Activated CD8-positive, alpha-beta memory T cell treated with anti-CD3 and anti-CD28 coated beads, Interleukin-2, amount 10 ng/mL, durations not matched to agents 7 days and 5 days (primary cell): ENCODE measurements at regions not wholly inside any gene's neighbourhood (a gene's known extent, or its start where the extent isn't known, plus 50 kb on each side); places are given as distances from the start of the nearest gene placed in this dataset.
"Not testable (repeated sequence)": the region's sequence is repeated elsewhere in the genome, so short reads cannot be mapped to it uniquely, and the experiment has no call there.

Experiments
- ATAC-seq: fragments of 150-1000 bp; cut with Tn5 transposase; one replicate; pipeline ENCODE4 v1.10.0; 2021; ENCODE audit warnings: moderate library complexity
- CTCF ChIA-PET: fragments of 350-600 bp; sonication (Branson Sonifier 250); formaldehyde crosslinking; loops from one replicate; lab custom pipeline; 2021; ENCODE audit warnings: antibody characterized with exemption; lab: Charles Lee
- DNase-seq: peaks from one replicate; pipeline ENCODE4 v3.0.0-alpha.2; 2020
- H3K27ac Mint-ChIP-seq: one replicate; pipeline ENCODE4 v1.8.0; 2021; ENCODE audit warnings: mild to moderate bottlenecking, mixed read lengths
- H3K27me3 Mint-ChIP-seq: one replicate; pipeline ENCODE4 v1.8.0; 2021; ENCODE audit warnings: mixed read lengths
- H3K36me3 Mint-ChIP-seq: one replicate; pipeline ENCODE4 v1.8.0; 2021; ENCODE audit warnings: mild to moderate bottlenecking, mixed read lengths
- H3K4me1 Mint-ChIP-seq: one replicate; pipeline ENCODE4 v1.8.0; 2021; ENCODE audit warnings: mixed read lengths
- H3K4me3 Mint-ChIP-seq: one replicate; pipeline ENCODE4 v1.8.0; 2021; ENCODE audit warnings: mild to moderate bottlenecking, moderate library complexity, mixed read lengths
- H3K9me3 Mint-ChIP-seq: one replicate; pipeline ENCODE4 v1.8.0; 2022; ENCODE audit warnings: low read depth, mixed read lengths

DNA sequence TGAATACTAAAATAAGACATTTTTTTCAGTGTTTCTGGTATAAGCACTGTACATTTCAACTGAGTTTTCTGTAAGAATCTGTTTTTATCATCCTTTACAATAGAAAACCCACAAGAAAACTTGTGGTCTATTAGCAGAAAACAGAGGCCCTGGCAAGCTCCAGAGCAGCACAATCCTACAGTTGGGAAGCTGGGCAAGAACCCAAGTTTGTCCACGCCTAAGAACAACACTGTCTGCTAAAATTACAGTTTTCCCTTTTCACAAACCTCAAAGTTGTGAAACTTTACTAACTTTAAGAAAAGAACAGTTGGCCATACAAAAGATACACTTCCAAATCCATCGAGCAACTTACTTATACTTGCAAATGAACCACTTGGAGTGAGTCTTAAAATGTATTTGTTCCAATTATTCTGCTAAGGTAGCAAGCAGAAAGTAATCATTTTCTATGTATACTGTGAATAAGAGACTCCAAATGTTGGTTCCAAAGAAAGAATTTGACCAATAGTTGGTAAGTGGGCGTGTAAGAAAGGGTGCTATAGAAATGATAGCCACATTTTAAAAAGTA lies 982.0 kb upstream of the ARRDC3 start:
- DNase-seq = no peak
- no peaks in the 10 kb centered on the region for H3K4me1 Mint-ChIP-seq
- CTCF ChIA-PET = no interaction called here
- no peak overlapping the region for H3K27ac Mint-ChIP-seq
- no peaks in the 10 kb centered on the region for H3K36me3 Mint-ChIP-seq
- H3K9me3 Mint-ChIP-seq = no peaks in the 10 kb centered on the region
- H3K27me3 Mint-ChIP-seq = no peaks in the 10 kb centered on the region
- H3K4me3 Mint-ChIP-seq = no peak overlapping the region
- ATAC-seq = no peak

DNA sequence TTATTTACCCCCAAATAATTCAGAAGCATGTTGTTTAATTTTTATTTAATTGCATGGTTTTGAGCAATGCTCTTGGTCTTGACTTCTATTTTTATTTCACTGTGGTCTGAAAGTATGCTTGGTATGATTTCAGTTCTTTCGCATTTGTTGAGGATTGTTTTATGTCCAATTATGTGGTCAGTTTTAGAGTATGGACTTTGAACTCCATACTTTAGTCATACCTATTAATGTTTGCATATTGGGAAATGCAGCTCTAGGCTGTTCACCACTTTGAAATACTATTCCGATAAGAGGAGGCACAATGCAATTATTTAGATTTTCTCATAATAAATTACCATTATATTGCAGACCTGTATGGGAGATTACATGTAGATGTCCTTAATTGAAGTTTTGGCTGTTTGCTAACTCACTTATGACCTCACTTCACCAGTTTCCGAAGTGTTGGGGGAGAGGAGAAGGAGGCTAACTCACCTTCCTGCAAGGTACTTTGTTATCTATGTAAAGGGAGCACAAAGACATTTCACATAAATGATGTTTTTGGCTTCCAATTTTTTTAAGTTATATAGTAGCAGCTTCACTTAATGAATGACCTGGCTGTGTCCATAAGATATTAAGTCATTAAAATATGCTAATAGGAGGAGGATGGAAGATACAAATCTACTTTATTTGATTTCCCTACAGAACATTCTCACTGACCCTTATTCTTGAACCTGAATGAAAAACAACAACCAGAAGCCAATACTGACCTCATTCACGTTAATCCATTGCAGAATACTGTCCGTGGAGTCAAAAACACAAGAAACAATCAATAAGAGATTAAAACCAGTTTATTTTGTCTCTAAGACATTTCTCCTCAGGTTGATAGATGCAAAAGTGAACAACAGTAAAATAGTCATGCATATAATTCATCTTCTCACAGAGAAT lies 970.3 kb upstream of the ARRDC3 start:
- CTCF ChIA-PET = no interaction called here
- Mint-ChIP-seq H3K4me1 (no peaks in the 10 kb centered on the region), H3K36me3 (no peaks in the 10 kb centered on the region), H3K4me3 (no peak overlapping the region), H3K9me3 (peaks cover 8% of the 10 kb centered on the region), H3K27me3 (no peaks in the 10 kb centered on the region), H3K27ac (no peak overlapping the region)
- no peak for DNase-seq
- no peak for ATAC-seq

- H3K27me3 Mint-ChIP-seq = no peaks in the 10 kb centered on the region
- H3K4me3 Mint-ChIP-seq = no peak overlapping the region
- H3K27ac Mint-ChIP-seq = no peak overlapping the region
- CTCF ChIA-PET = no interaction called here
- no peaks in the 10 kb centered on the region for H3K36me3 Mint-ChIP-seq
- peaks cover 1% of the 10 kb centered on the region for H3K9me3 Mint-ChIP-seq
- ATAC-seq (no peak), DNase-seq (no peak)
- no peaks in the 10 kb centered on the region for H3K4me1 Mint-ChIP-seq
Observed at GRCh38 chr5:92337772-92338234, 954.7 kb upstream of the ARRDC3 start.

DNA sequence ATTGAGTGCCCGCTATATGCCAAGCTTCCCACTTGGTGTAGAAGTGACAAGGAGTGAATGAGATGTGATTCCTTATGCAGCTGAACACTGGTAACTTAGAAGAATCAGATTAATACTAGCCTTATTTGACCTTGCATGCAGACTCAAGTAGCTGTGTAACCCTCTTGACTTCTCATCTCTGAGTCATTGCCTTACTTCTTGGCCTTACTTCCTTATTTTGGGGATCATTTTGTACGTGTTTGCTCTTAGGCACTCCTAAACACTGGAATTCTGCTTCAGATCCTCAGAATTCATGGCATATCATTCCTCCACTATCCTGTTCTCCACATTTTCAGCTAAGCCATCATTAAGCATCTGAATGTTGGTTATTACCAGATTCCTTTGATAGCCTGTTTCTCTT lies 948.9 kb upstream of the ARRDC3 start:
- Mint-ChIP-seq H3K4me1 (no peaks in the 10 kb centered on the region), H3K27ac (no peak overlapping the region), H3K27me3 (no peaks in the 10 kb centered on the region), H3K36me3 (no peaks in the 10 kb centered on the region), H3K9me3 (peaks cover 1% of the 10 kb centered on the region), H3K4me3 (no peak overlapping the region)
- CTCF ChIA-PET = no interaction called here
- ATAC-seq (no peak), DNase-seq (no peak)

GRCh38 chr5:92330365-92330764 lies 947.2 kb upstream of the ARRDC3 start:
- Mint-ChIP-seq H3K27ac (no peak overlapping the region), H3K9me3 (peaks cover 1% of the 10 kb centered on the region), H3K27me3 (no peaks in the 10 kb centered on the region), H3K4me3 (no peak overlapping the region), H3K36me3 (no peaks in the 10 kb centered on the region), H3K4me1 (no peaks in the 10 kb centered on the region)
- ATAC-seq (no peak), DNase-seq (no peak)
- CTCF ChIA-PET = no interaction called here

DNA sequence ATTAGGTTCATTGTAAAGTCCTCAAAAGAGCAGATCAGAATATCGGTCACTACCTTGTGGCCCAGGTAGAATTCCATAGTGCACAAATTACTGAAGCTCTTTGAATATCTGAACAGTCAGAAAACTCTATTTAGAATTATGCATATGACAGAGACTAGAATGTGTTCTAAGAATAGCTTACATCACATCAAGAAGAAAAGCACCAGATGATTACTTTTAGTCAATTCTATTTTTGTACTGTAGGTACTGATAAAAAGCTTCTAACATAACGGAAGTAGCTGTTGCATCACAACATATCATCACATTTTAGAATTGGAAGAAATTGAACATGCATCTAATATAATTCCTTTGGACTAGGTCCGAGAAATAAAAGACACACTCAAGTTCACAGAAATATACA lies 946.6 kb upstream of the ARRDC3 start:
- H3K9me3 Mint-ChIP-seq = peaks cover 1% of the 10 kb centered on the region
- no peak overlapping the region for H3K4me3 Mint-ChIP-seq
- no peaks in the 10 kb centered on the region for H3K36me3 Mint-ChIP-seq
- ATAC-seq (no peak), DNase-seq (no peak)
- H3K27ac Mint-ChIP-seq = no peak overlapping the region
- H3K4me1 Mint-ChIP-seq = no peaks in the 10 kb centered on the region
- CTCF ChIA-PET = no interaction called here
- H3K27me3 Mint-ChIP-seq = no peaks in the 10 kb centered on the region

DNA sequence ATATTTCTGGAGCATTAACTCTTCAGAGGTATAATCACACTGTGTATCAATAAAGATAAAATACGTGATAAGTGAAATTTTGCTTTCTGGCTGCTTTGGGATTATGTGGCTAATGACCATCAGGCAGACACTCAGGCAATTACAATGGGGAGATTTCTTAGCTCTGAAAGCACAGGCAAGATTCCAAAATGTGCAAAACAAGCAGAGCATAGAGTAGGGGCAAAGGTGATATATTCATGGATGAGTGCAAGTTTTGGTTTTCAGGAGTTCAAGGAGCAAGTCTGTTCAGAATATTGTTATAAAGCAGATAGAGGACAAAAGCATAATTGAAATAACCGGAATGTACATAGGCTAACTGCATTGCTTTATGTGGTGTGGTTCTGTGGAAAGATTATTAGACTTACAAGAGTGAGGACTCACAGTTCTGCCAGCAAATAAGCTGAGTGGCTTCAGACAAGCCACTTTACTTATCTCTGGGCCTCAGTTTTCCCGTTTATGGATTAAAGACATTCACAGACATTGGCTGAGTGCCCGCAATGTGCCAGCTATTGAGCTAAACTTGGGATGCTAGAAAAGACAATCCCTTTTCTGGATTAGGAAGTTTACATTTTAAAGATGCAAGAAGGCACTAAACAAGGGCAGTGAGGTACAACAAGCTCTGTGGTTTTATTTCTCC lies 945.6 kb upstream of the ARRDC3 start:
- ATAC-seq = no peak
- H3K4me3 Mint-ChIP-seq = no peak overlapping the region
- DNase-seq = no peak

DNA sequence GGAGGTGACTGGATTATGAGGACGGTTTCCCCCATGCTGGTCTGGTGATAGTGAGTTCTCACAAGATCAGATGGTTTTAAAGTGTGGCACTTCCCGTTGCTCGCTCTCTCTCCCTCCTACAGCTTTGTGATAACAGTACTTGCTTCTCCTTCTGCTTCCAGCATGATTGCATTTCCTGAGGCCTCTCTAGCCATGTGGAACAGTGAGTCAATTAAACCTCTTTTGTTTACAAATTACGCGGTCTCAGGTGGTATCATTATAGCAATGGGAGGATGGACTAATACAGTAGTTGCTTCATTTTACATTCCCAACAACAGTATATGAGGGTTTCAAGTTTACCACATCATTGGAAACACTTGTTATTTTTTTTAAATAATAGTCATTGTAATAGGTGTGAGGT lies 937.3 kb upstream of the ARRDC3 start:
- H3K27ac Mint-ChIP-seq = no peak overlapping the region
- ATAC-seq = no peak
- H3K9me3 Mint-ChIP-seq = peaks cover 1% of the 10 kb centered on the region
- no peak overlapping the region for H3K4me3 Mint-ChIP-seq
- no peaks in the 10 kb centered on the region for H3K27me3 Mint-ChIP-seq
- CTCF ChIA-PET = no interaction called here
- no peaks in the 10 kb centered on the region for H3K36me3 Mint-ChIP-seq
- DNase-seq = no peak
- H3K4me1 Mint-ChIP-seq = no peaks in the 10 kb centered on the region

More for the DNA sequence above, 945.6 kb upstream of the ARRDC3 start:
- Mint-ChIP-seq H3K36me3 (no peaks in the 10 kb centered on the region), H3K27ac (no peak overlapping the region), H3K4me1 (no peaks in the 10 kb centered on the region), H3K27me3 (no peaks in the 10 kb centered on the region), H3K9me3 (peaks cover 1% of the 10 kb centered on the region)
- CTCF ChIA-PET = no interaction called here

GRCh38 chr5:92313385-92313784 lies 930.3 kb upstream of the ARRDC3 start:
- DNase-seq (no peak), ATAC-seq (no peak)
- Mint-ChIP-seq H3K4me3 (no peak overlapping the region), H3K27me3 (no peaks in the 10 kb centered on the region), H3K4me1 (no peaks in the 10 kb centered on the region), H3K36me3 (no peaks in the 10 kb centered on the region), H3K9me3 (no peaks in the 10 kb centered on the region), H3K27ac (no peak overlapping the region)
- CTCF ChIA-PET = no interaction called here

- Mint-ChIP-seq H3K4me1 (no peaks in the 10 kb centered on the region), H3K27ac (no peak overlapping the region), H3K9me3 (no peaks in the 10 kb centered on the region), H3K4me3 (no peak overlapping the region), H3K36me3 (no peaks in the 10 kb centered on the region), H3K27me3 (no peaks in the 10 kb centered on the region)
- ATAC-seq (no peak), DNase-seq (no peak)
- CTCF ChIA-PET = no interaction called here
Observed at GRCh38 chr5:92309336-92309991, 926.3 kb upstream of the ARRDC3 start.

DNA sequence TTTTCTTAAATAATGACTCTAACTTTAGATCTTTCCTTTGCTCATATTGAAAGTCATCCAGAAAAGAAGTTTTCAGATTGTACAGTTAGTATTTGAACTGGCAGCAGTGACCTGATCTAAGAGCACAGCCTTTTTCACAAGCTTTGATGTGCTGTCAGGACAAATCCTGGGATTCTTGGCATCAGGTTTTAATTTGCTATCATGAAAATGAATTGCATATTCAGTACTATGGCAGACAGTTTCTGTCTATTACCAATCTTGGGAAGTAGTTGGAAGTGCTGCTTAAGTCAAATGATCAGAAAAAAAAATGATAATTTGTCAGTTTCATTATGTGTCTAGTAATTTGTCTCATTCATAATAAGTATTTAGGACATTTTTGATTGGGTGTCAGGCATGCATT lies 925.6 kb upstream of the ARRDC3 start:
- no peaks in the 10 kb centered on the region for H3K27me3 Mint-ChIP-seq

GRCh38 chr5:92302356-92302755 lies 919.2 kb upstream of the ARRDC3 start:
- H3K36me3 Mint-ChIP-seq, DNase-seq, H3K4me3 Mint-ChIP-seq, H3K27me3 Mint-ChIP-seq, ATAC-seq, H3K27ac Mint-ChIP-seq, CTCF ChIA-PET, H3K4me1 Mint-ChIP-seq, H3K9me3 Mint-ChIP-seq: not testable (repeated sequence)

More for the DNA sequence above, 925.6 kb upstream of the ARRDC3 start:
- Mint-ChIP-seq H3K36me3 (no peaks in the 10 kb centered on the region), H3K4me1 (no peaks in the 10 kb centered on the region), H3K4me3 (no peak overlapping the region), H3K9me3 (no peaks in the 10 kb centered on the region), H3K27ac (no peak overlapping the region)
- ATAC-seq = no peak
- no peak for DNase-seq
- CTCF ChIA-PET = no interaction called here

DNA sequence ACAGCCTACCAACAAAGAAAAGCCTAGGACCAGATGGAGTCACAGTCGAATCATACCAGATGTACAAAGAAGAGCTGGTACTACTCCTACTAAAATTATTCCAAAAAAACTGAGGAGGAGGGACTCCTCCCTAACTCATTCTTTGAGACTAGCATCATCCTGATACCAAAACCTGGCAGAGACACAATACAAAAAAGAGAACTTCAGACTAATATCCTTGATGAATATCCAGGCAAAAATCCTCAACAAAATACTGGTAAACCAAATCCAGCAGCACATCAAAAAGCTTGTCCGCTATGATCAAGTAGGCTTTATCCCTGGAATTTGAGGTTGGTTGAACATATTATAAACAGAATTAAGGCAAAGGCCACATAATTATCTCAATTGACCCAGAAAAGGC lies 900.4 kb upstream of the ARRDC3 start:
- no peaks in the 10 kb centered on the region for H3K4me1 Mint-ChIP-seq
- CTCF ChIA-PET = no interaction called here
- H3K4me3 Mint-ChIP-seq = no peak overlapping the region
- DNase-seq (no peak), ATAC-seq (no peak)
- no peak overlapping the region for H3K27ac Mint-ChIP-seq
- H3K36me3 Mint-ChIP-seq = no peaks in the 10 kb centered on the region
- H3K27me3 Mint-ChIP-seq = no peaks in the 10 kb centered on the region
- H3K9me3 Mint-ChIP-seq = peaks cover 6% of the 10 kb centered on the region
